ENCODE measurements at regions not wholly inside any gene's neighbourhood (a gene's known extent, or its start where the extent isn't known, plus 50 kb on each side); places are given as distances from the start of the nearest gene placed in this dataset.

- no peak overlapping the region for H3K9ac ChIP-seq (ENCODE audit: low read length)
- H3K4me2 ChIP-seq (ENCODE audit: low read depth, low read length, poor library complexity, severe bottlenecking) = no peak overlapping the region
- H3K27me3 ChIP-seq (ENCODE audit: low read length) = no peaks in the 10 kb centered on the region
- H3K27ac ChIP-seq (ENCODE audit: low read depth, low read length) = no peak overlapping the region
- no peak for TF ChIP-seq EZH2phosphoT487 (conservative IDR thresholded peaks at IDR 0.05; ENCODE audit: low read length)
- TF ChIP-seq, protein P1, sequence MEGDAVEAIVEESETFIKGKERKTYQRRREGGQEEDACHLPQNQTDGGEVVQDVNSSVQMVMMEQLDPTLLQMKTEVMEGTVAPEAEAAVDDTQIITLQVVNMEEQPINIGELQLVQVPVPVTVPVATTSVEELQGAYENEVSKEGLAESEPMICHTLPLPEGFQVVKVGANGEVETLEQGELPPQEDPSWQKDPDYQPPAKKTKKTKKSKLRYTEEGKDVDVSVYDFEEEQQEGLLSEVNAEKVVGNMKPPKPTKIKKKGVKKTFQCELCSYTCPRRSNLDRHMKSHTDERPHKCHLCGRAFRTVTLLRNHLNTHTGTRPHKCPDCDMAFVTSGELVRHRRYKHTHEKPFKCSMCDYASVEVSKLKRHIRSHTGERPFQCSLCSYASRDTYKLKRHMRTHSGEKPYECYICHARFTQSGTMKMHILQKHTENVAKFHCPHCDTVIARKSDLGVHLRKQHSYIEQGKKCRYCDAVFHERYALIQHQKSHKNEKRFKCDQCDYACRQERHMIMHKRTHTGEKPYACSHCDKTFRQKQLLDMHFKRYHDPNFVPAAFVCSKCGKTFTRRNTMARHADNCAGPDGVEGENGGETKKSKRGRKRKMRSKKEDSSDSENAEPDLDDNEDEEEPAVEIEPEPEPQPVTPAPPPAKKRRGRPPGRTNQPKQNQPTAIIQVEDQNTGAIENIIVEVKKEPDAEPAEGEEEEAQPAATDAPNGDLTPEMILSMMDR (IDR thresholded peaks at IDR 0.05; ENCODE audit: insufficient read depth, low read length, poor library complexity, severe bottlenecking) = no peak
- no peak overlapping the region for H2AFZ ChIP-seq (ENCODE audit: low read depth, low read length, severe bottlenecking)
- H3K79me2 ChIP-seq (ENCODE audit: insufficient read depth, low read length) = no peaks in the 10 kb centered on the region
- H3K36me3 ChIP-seq (ENCODE audit: low read length) = no peaks in the 10 kb centered on the region
- H4K20me1 ChIP-seq (ENCODE audit: low read depth, low read length) = no peaks in the 10 kb centered on the region
- no peaks in the 10 kb centered on the region for H3F3A ChIP-seq (ENCODE audit: insufficient read depth)
- no peak overlapping the region for H3K4me3 ChIP-seq (ENCODE audit: insufficient read depth, low read length, poor library complexity, severe bottlenecking)
- no peaks in the 10 kb centered on the region for H3K9me3 ChIP-seq (ENCODE audit: insufficient read depth, low read length)
- H3K9me2 ChIP-seq (replicated peaks; ENCODE audit: insufficient read depth, low read length) = no peaks in the 10 kb centered on the region
Measured at GRCh38 chr3:29065211-29065785, 215.6 kb upstream of the RBMS3 start.

GRCh38 chr3:29067007-29067406 lies 213.9 kb upstream of the RBMS3 start:
- H3K36me3 ChIP-seq (ENCODE audit: low read length) = no peaks in the 10 kb centered on the region
- H3K27ac ChIP-seq (ENCODE audit: low read depth, low read length) = no peak overlapping the region
- no peaks in the 10 kb centered on the region for H3F3A ChIP-seq (ENCODE audit: insufficient read depth)
- no peak overlapping the region for H3K9ac ChIP-seq (ENCODE audit: low read length)
- H4K20me1 ChIP-seq (ENCODE audit: low read depth, low read length) = no peaks in the 10 kb centered on the region
- no peaks in the 10 kb centered on the region for H3K27me3 ChIP-seq (ENCODE audit: low read length)
- TF ChIP-seq, protein P1 (IDR thresholded peaks at IDR 0.05; ENCODE audit: insufficient read depth, low read length, poor library complexity, severe bottlenecking) = no peak
- no peak for TF ChIP-seq EZH2phosphoT487 (conservative IDR thresholded peaks at IDR 0.05; ENCODE audit: low read length)
- no peak overlapping the region for H3K4me3 ChIP-seq (ENCODE audit: insufficient read depth, low read length, poor library complexity, severe bottlenecking)
- H2AFZ ChIP-seq (ENCODE audit: low read depth, low read length, severe bottlenecking) = no peak overlapping the region
- H3K4me2 ChIP-seq (ENCODE audit: low read depth, low read length, poor library complexity, severe bottlenecking) = no peak overlapping the region
- H3K9me3 ChIP-seq (ENCODE audit: insufficient read depth, low read length) = no peaks in the 10 kb centered on the region
- no peaks in the 10 kb centered on the region for H3K9me2 ChIP-seq (replicated peaks; ENCODE audit: insufficient read depth, low read length)
- no peaks in the 10 kb centered on the region for H3K79me2 ChIP-seq (ENCODE audit: insufficient read depth, low read length)

GRCh38 chr3:29070959-29071634 lies 209.8 kb upstream of the RBMS3 start:
- Histone ChIP-seq H3K36me3 (ENCODE audit: low read length) (no peaks in the 10 kb centered on the region), H3K27ac (ENCODE audit: low read depth, low read length) (no peak overlapping the region), H3K79me2 (ENCODE audit: insufficient read depth, low read length) (no peaks in the 10 kb centered on the region), H3K4me2 (ENCODE audit: low read depth, low read length, poor library complexity, severe bottlenecking) (no peak overlapping the region), H3K27me3 (ENCODE audit: low read length) (no peaks in the 10 kb centered on the region), H3K9me2 (replicated peaks; ENCODE audit: insufficient read depth, low read length) (no peaks in the 10 kb centered on the region), H4K20me1 (ENCODE audit: low read depth, low read length) (no peaks in the 10 kb centered on the region), H2AFZ (ENCODE audit: low read depth, low read length, severe bottlenecking) (no peak overlapping the region), H3K9me3 (ENCODE audit: insufficient read depth, low read length) (no peaks in the 10 kb centered on the region), H3F3A (ENCODE audit: insufficient read depth) (no peaks in the 10 kb centered on the region), H3K9ac (ENCODE audit: low read length) (no peak overlapping the region), H3K4me3 (ENCODE audit: insufficient read depth, low read length, poor library complexity, severe bottlenecking) (no peak overlapping the region)
- TF ChIP-seq, protein P1 (IDR thresholded peaks at IDR 0.05; ENCODE audit: insufficient read depth, low read length, poor library complexity, severe bottlenecking) = no peak
- no peak for TF ChIP-seq EZH2phosphoT487 (conservative IDR thresholded peaks at IDR 0.05; ENCODE audit: low read length)
